Neutrophil (primary cell): ENCODE measurements at regions not wholly inside any gene's neighbourhood (a gene's known extent, or its start where the extent isn't known, plus 50 kb on each side); places are given as distances from the start of the nearest gene placed in this dataset.

Experiments used
- H3K27ac ChIP-seq: fragments of 200-600 bp; sonication (generic); 2 replicates; pipeline ENCODE4 v1.5.1; 2016; ENCODE audit warnings: mild to moderate bottlenecking, moderate library complexity
- H3K27me3 ChIP-seq: fragments of 200-600 bp; sonication (generic); 2 replicates; pipeline ENCODE4 v1.6.0; 2016; ENCODE audit warnings: mild to moderate bottlenecking
- H3K36me3 ChIP-seq: fragments of 200-600 bp; sonication (generic); 2 replicates; pipeline ENCODE4 v1.5.1; 2017
- H3K4me1 ChIP-seq, 2 experiments: fragments of 200-600 bp in 1 of 2; sonication (generic) in 1 of 2; 1 replicate in 1 of 2; 2 replicates in 1 of 2; pipeline versions ENCODE4 v1.5.1 to v1.6.1; 2013 to 2016; ENCODE audit warnings: low read depth in 1 of 2, low read length in 1 of 2, mild to moderate bottlenecking in 1 of 2, moderate library complexity in 1 of 2; ENCODE audit not compliant: control insufficient read depth in 1 of 2, insufficient read depth in 1 of 2
- H3K4me3 ChIP-seq, 2 experiments: fragments of 200-600 bp in 1 of 2; sonication (generic) in 1 of 2; 1 replicate in 1 of 2; 2 replicates in 1 of 2; pipeline ENCODE4 v1.5.1; 2013 to 2016; ENCODE audit warnings: low read depth in 1 of 2, low read length in 1 of 2, mild to moderate bottlenecking in 1 of 2, moderate library complexity in 1 of 2
- H3K9me3 ChIP-seq: fragments of 200-600 bp; sonication (generic); 2 replicates; pipeline ENCODE4 v1.5.1; 2016
- TF ChIP-seq, protein P1 (sequence below): fragments of 200-600 bp; sonication (generic); IDR thresholded peaks from 2 replicates; pipeline ENCODE4 v1.5.1; 2016; ENCODE audit warnings: antibody characterized with exemption

- H3K27ac ChIP-seq: no peak overlapping the region
- no peaks in the 10 kb centered on the region for H3K36me3 ChIP-seq
- H3K9me3 ChIP-seq: no peaks in the 10 kb centered on the region
- H3K4me3 ChIP-seq: no peak overlapping the region
- H3K27me3 ChIP-seq: no peaks in the 10 kb centered on the region
- TF ChIP-seq, protein P1, sequence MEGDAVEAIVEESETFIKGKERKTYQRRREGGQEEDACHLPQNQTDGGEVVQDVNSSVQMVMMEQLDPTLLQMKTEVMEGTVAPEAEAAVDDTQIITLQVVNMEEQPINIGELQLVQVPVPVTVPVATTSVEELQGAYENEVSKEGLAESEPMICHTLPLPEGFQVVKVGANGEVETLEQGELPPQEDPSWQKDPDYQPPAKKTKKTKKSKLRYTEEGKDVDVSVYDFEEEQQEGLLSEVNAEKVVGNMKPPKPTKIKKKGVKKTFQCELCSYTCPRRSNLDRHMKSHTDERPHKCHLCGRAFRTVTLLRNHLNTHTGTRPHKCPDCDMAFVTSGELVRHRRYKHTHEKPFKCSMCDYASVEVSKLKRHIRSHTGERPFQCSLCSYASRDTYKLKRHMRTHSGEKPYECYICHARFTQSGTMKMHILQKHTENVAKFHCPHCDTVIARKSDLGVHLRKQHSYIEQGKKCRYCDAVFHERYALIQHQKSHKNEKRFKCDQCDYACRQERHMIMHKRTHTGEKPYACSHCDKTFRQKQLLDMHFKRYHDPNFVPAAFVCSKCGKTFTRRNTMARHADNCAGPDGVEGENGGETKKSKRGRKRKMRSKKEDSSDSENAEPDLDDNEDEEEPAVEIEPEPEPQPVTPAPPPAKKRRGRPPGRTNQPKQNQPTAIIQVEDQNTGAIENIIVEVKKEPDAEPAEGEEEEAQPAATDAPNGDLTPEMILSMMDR: no peak
- no peaks in the 10 kb centered on the region for H3K4me1 ChIP-seq
Observed at GRCh38 chr19:5237939-5238480, 102.6 kb downstream of the PTPRS start.

DNA sequence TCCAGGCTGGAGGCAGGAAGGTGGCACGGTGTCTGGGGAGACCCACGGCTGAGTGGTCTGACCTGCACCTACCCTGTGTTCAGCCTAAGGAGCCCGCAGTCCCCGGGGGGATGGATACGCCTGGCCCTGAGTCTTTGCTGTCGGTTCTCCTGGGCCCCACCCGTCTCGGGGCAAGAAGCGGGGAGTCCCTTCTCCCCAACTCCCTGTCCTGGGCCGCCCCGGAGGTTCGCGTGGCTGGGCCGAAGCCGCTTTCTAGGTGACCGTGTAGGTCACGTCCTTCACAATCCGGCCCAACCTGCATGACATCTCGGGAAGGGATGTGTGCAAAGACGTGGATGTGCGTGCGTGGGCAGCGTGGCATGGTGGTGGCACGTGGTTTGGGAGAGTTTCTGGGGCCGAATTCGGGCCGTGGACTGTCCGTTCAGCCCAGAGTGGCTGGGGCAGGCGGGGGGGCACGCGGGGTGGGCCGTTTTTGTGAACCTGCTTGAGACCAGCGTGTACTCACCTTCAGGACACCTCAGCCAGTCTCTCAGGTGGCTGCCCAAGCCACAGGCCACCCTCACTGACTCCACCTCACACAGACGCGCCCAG lies 103.3 kb downstream of the PTPRS start:
- H3K27ac ChIP-seq: no peak overlapping the region
- H3K27me3 ChIP-seq: no peaks in the 10 kb centered on the region
- H3K36me3 ChIP-seq: no peaks in the 10 kb centered on the region
- no peaks in the 10 kb centered on the region for H3K4me1 ChIP-seq
- TF ChIP-seq, protein P1: no peak
- H3K9me3 ChIP-seq: no peaks in the 10 kb centered on the region
- no peak overlapping the region for H3K4me3 ChIP-seq

DNA sequence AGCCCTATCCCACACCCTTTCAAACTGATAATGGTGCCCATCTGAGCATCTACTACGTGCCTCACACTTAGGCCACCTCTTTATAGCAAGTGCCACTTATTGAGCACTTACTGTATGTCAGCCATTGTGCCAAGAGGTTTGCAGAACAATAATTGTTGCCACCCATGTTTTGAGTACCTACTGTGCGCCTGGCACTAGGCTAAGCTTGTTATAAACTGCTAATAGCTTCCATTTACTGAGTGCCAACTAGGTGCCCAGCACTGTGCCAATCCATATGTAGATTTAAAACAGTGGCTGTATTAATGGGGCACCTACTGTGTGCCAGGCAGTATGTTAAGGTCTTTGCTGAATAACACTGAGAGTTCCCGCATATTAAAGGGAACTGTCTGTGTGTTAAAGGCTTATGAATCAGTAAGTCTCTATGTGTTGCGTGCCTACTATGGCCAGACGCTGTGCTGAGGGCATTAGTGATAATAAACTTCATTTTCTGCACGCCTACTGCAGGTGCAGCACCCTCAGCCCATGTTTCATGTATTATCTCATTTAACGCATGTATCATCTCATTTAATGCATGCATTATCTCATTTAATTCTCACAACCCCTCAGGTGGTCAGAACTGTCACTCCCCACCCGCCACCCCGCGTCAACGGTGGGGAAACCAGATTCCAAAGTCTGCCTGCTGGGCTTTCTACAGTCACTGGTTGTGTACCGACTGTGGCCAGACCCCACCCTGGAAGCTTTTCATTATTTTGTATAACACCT lies 105.0 kb downstream of the PTPRS start:
- H3K36me3 ChIP-seq: no peaks in the 10 kb centered on the region
- TF ChIP-seq, protein P1: no peak
- no peaks in the 10 kb centered on the region for H3K9me3 ChIP-seq

GRCh38 chr19:5234412-5234811 lies 106.2 kb downstream of the PTPRS start:
- Histone ChIP-seq H3K36me3 (no peaks in the 10 kb centered on the region), H3K9me3 (no peaks in the 10 kb centered on the region), H3K27ac (no peak overlapping the region), H3K4me1 (no peaks in the 10 kb centered on the region), H3K27me3 (peaks cover 12% of the 10 kb centered on the region), H3K4me3 (no peak overlapping the region)
- TF ChIP-seq, protein P1: no peak

More for the DNA sequence above, 105.0 kb downstream of the PTPRS start:
- Histone ChIP-seq H3K4me3 (no peak overlapping the region), H3K4me1 (no peaks in the 10 kb centered on the region), H3K27ac (no peak overlapping the region), H3K27me3 (peaks cover under 1% of the 10 kb centered on the region)

DNA sequence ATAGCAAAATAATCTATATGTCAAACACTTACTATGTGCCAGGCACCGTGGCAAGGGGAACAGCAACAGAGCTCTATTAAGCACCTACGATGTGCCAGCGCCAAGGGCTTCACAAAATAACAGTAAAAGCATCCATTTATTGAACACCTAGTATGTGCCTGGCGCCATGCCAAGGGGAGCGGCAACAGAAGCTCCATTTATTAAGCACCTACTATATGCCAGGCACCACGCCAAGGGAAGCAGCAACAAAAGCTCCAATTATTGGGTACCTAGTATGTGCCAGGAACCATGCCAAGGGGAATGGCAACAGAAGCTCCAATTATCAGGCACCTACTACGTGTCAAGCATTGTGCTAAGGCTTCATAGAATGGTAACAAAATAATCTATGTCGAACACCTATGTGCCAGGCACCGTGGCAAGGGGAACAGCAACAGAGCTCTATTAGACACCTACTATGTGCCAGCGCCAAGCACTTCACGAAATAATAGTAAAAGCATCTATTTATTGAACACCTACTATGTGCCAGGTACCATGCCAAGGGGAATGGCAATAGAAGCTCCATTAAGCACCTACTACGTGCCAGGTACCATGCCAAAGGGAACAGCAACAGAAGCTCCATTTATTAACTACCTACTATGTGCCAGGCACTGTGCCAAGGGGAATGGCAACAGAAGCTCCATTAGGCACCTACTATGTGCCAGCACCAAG lies 107.7 kb downstream of the PTPRS start:
- H3K27ac ChIP-seq: no peak overlapping the region
- H3K4me3 ChIP-seq: no peak overlapping the region
- TF ChIP-seq, protein P1: no peak
- peaks cover 23% of the 10 kb centered on the region for H3K27me3 ChIP-seq
- H3K9me3 ChIP-seq: no peaks in the 10 kb centered on the region
- H3K4me1 ChIP-seq: peaks cover 3 to 8% of the 10 kb centered on the region in 2 experiments
- no peaks in the 10 kb centered on the region for H3K36me3 ChIP-seq
